ENCODE measurements at regions not wholly inside any gene's neighbourhood (a gene's known extent, or its start where the extent isn't known, plus 50 kb on each side); places are given as distances from the start of the nearest gene placed in this dataset.

- no peak overlapping the region for H3K9ac ChIP-seq (ENCODE audit: low read depth, low read length, poor library complexity)
- no peak for DNase-seq (ENCODE audit: low spot score)
- WGBS, 2 donors (ENCODE audit: extremely low coverage in 2 of 2, insufficient read length in 2 of 2, insufficient replicate concordance in 1 of 2) = no CpG with 5 or more reads among the region's 1 CpG
- H2AK5ac ChIP-seq (ENCODE audit: low read depth, low read length) = no peak overlapping the region
- no peak overlapping the region for H4K91ac ChIP-seq (ENCODE audit: low read depth, low read length, poor library complexity)
- H3K36me3 ChIP-seq (replicated peaks in 1 of 2; ENCODE audit: control insufficient read depth in 2 of 2, insufficient read depth in 2 of 2, low read length in 2 of 2) = no peaks in the 10 kb centered on the region
- no peaks in the 10 kb centered on the region for H3K79me1 ChIP-seq (ENCODE audit: low read depth, low read length)
- no peak overlapping the region for H4K8ac ChIP-seq (ENCODE audit: low read depth, low read length)
- no peaks in the 10 kb centered on the region for H3K9me3 ChIP-seq (replicated peaks in 1 of 2; ENCODE audit: control insufficient read depth in 2 of 2, insufficient read depth in 1 of 2, low read depth in 1 of 2, low read length in 2 of 2)
- no peak overlapping the region for H2BK12ac ChIP-seq (ENCODE audit: low read length)
- H2AFZ ChIP-seq (ENCODE audit: low read length) = peak overlapping the region; percentile 70
- H3K4me3 ChIP-seq (ENCODE audit: low read length in 2 of 2) = no peak overlapping the region
- H3K27ac ChIP-seq (replicated peaks; ENCODE audit: low read length) = no peak overlapping the region
- H2BK15ac ChIP-seq (ENCODE audit: low read length) = no peak overlapping the region
- no peak overlapping the region for H3K4ac ChIP-seq (ENCODE audit: low read length)
- no peak overlapping the region for H3K18ac ChIP-seq (ENCODE audit: low read length)
- H3K23ac ChIP-seq (ENCODE audit: low read depth, low read length, poor library complexity) = no peak overlapping the region
- H3K4me1 ChIP-seq (ENCODE audit: control insufficient read depth in 2 of 2, insufficient read depth in 1 of 2, low read depth in 1 of 2, low read length in 2 of 2) = peaks cover 0 to 6% of the 10 kb centered on the region in 2 donors
- H2BK5ac ChIP-seq (ENCODE audit: low read length) = no peak overlapping the region
- no peak overlapping the region for H3K14ac ChIP-seq (ENCODE audit: low read length)
- H2BK120ac ChIP-seq (ENCODE audit: low read depth, low read length) = no peak overlapping the region
- H3K27me3 ChIP-seq (ENCODE audit: control insufficient read depth in 3 of 3, insufficient read depth in 3 of 3, low read depth in 1 of 3, low read length in 3 of 3) = no peaks in the 10 kb centered on the region
- H3K4me2 ChIP-seq (ENCODE audit: insufficient read depth, low read length, poor library complexity, severe bottlenecking) = no peak overlapping the region
Measured at GRCh38 chr4:120509719-120510118, 412.8 kb downstream of the PRDM5 start.

GRCh38 chr4:120509222-120509621, 413.3 kb downstream of the PRDM5 start:
- Histone ChIP-seq H4K8ac (ENCODE audit: low read depth, low read length) (no peak overlapping the region), H3K4me1 (ENCODE audit: control insufficient read depth in 2 of 2, insufficient read depth in 1 of 2, low read depth in 1 of 2, low read length in 2 of 2) (peaks cover 0 to 6% of the 10 kb centered on the region in 2 donors), H3K4ac (ENCODE audit: low read length) (no peak overlapping the region), H3K4me3 (ENCODE audit: low read length in 2 of 2) (no peak overlapping the region), H4K91ac (ENCODE audit: low read depth, low read length, poor library complexity) (no peak overlapping the region), H3K18ac (ENCODE audit: low read length) (no peak overlapping the region), H3K23ac (ENCODE audit: low read depth, low read length, poor library complexity) (no peak overlapping the region), H3K27me3 (ENCODE audit: control insufficient read depth in 3 of 3, insufficient read depth in 3 of 3, low read depth in 1 of 3, low read length in 3 of 3) (no peaks in the 10 kb centered on the region), H2BK15ac (ENCODE audit: low read length) (no peak overlapping the region), H3K79me1 (ENCODE audit: low read depth, low read length) (no peaks in the 10 kb centered on the region), H2BK5ac (ENCODE audit: low read length) (no peak overlapping the region), H3K9ac (ENCODE audit: low read depth, low read length, poor library complexity) (no peak overlapping the region), H3K9me3 (replicated peaks in 1 of 2; ENCODE audit: control insufficient read depth in 2 of 2, insufficient read depth in 1 of 2, low read depth in 1 of 2, low read length in 2 of 2) (no peaks in the 10 kb centered on the region), H2AK5ac (ENCODE audit: low read depth, low read length) (no peak overlapping the region), H2BK12ac (ENCODE audit: low read length) (no peak overlapping the region), H3K36me3 (replicated peaks in 1 of 2; ENCODE audit: control insufficient read depth in 2 of 2, insufficient read depth in 2 of 2, low read length in 2 of 2) (no peaks in the 10 kb centered on the region), H2AFZ (ENCODE audit: low read length) (peak overlapping the region; percentile 70), H3K27ac (replicated peaks; ENCODE audit: low read length) (no peak overlapping the region), H2BK120ac (ENCODE audit: low read depth, low read length) (no peak overlapping the region), H3K4me2 (ENCODE audit: insufficient read depth, low read length, poor library complexity, severe bottlenecking) (no peak overlapping the region), H3K14ac (ENCODE audit: low read length) (no peak overlapping the region)
- WGBS, 2 donors (ENCODE audit: extremely low coverage in 2 of 2, insufficient read length in 2 of 2, insufficient replicate concordance in 1 of 2) = no CpG with 5 or more reads among the region's 4 CpGs
- DNase-seq (ENCODE audit: low spot score) = no peak

- Histone ChIP-seq H4K91ac (ENCODE audit: low read depth, low read length, poor library complexity) (no peak overlapping the region), H3K36me3 (replicated peaks in 1 of 2; ENCODE audit: control insufficient read depth in 2 of 2, insufficient read depth in 2 of 2, low read length in 2 of 2) (no peaks in the 10 kb centered on the region), H2BK120ac (ENCODE audit: low read depth, low read length) (no peak overlapping the region), H3K18ac (ENCODE audit: low read length) (no peak overlapping the region), H2AK5ac (ENCODE audit: low read depth, low read length) (no peak overlapping the region), H2AFZ (ENCODE audit: low read length) (no peak overlapping the region), H3K4me1 (ENCODE audit: control insufficient read depth in 2 of 2, insufficient read depth in 1 of 2, low read depth in 1 of 2, low read length in 2 of 2) (peaks cover 0 to 6% of the 10 kb centered on the region in 2 donors), H3K79me1 (ENCODE audit: low read depth, low read length) (no peaks in the 10 kb centered on the region), H3K9me3 (replicated peaks in 1 of 2; ENCODE audit: control insufficient read depth in 2 of 2, insufficient read depth in 1 of 2, low read depth in 1 of 2, low read length in 2 of 2) (no peaks in the 10 kb centered on the region), H3K4ac (ENCODE audit: low read length) (no peak overlapping the region), H3K4me2 (ENCODE audit: insufficient read depth, low read length, poor library complexity, severe bottlenecking) (no peak overlapping the region), H4K8ac (ENCODE audit: low read depth, low read length) (no peak overlapping the region), H3K23ac (ENCODE audit: low read depth, low read length, poor library complexity) (no peak overlapping the region), H3K27me3 (ENCODE audit: control insufficient read depth in 3 of 3, insufficient read depth in 3 of 3, low read depth in 1 of 3, low read length in 3 of 3) (no peaks in the 10 kb centered on the region), H2BK5ac (ENCODE audit: low read length) (no peak overlapping the region), H2BK15ac (ENCODE audit: low read length) (no peak overlapping the region), H3K27ac (replicated peaks; ENCODE audit: low read length) (no peak overlapping the region), H3K9ac (ENCODE audit: low read depth, low read length, poor library complexity) (no peak overlapping the region), H3K4me3 (ENCODE audit: low read length in 2 of 2) (no peak overlapping the region), H3K14ac (ENCODE audit: low read length) (no peak overlapping the region), H2BK12ac (ENCODE audit: low read length) (no peak overlapping the region)
- WGBS, 2 donors (ENCODE audit: extremely low coverage in 2 of 2, insufficient read length in 2 of 2, insufficient replicate concordance in 1 of 2) = no CpG with 5 or more reads among the region's 1 CpG
- no peak for DNase-seq (ENCODE audit: low spot score)
Measured at GRCh38 chr4:120508036-120508435, 414.5 kb downstream of the PRDM5 start.

- H2BK15ac ChIP-seq (ENCODE audit: low read length) = no peak overlapping the region
- no peak overlapping the region for H3K4me3 ChIP-seq (ENCODE audit: low read length in 2 of 2)
- H3K27me3 ChIP-seq (ENCODE audit: control insufficient read depth in 3 of 3, insufficient read depth in 3 of 3, low read depth in 1 of 3, low read length in 3 of 3) = no peaks in the 10 kb centered on the region
- no peak overlapping the region for H3K23ac ChIP-seq (ENCODE audit: low read depth, low read length, poor library complexity)
- no peak overlapping the region for H3K4ac ChIP-seq (ENCODE audit: low read length)
- H2BK5ac ChIP-seq (ENCODE audit: low read length) = no peak overlapping the region
- H3K14ac ChIP-seq (ENCODE audit: low read length) = no peak overlapping the region
- H3K4me1 ChIP-seq (ENCODE audit: control insufficient read depth in 2 of 2, insufficient read depth in 1 of 2, low read depth in 1 of 2, low read length in 2 of 2) = peaks cover 0 to 6% of the 10 kb centered on the region in 2 donors
- H2BK12ac ChIP-seq (ENCODE audit: low read length) = no peak overlapping the region
- H3K9ac ChIP-seq (ENCODE audit: low read depth, low read length, poor library complexity) = no peak overlapping the region
- peaks cover 4 to 5% of the 10 kb centered on the region in 2 donors for H3K9me3 ChIP-seq (replicated peaks in 1 of 2; ENCODE audit: control insufficient read depth in 2 of 2, insufficient read depth in 1 of 2, low read depth in 1 of 2, low read length in 2 of 2)
- no peaks in the 10 kb centered on the region for H3K36me3 ChIP-seq (replicated peaks in 1 of 2; ENCODE audit: control insufficient read depth in 2 of 2, insufficient read depth in 2 of 2, low read length in 2 of 2)
- H3K27ac ChIP-seq (replicated peaks; ENCODE audit: low read length) = no peak overlapping the region
- no peak overlapping the region for H4K8ac ChIP-seq (ENCODE audit: low read depth, low read length)
- H2AK5ac ChIP-seq (ENCODE audit: low read depth, low read length) = no peak overlapping the region
- no peak overlapping the region for H2AFZ ChIP-seq (ENCODE audit: low read length)
- WGBS, 2 donors (ENCODE audit: extremely low coverage in 2 of 2, insufficient read length in 2 of 2, insufficient replicate concordance in 1 of 2) = no CpG with 5 or more reads among the region's 1 CpG
- H4K91ac ChIP-seq (ENCODE audit: low read depth, low read length, poor library complexity) = no peak overlapping the region
- no peak overlapping the region for H3K4me2 ChIP-seq (ENCODE audit: insufficient read depth, low read length, poor library complexity, severe bottlenecking)
- no peaks in the 10 kb centered on the region for H3K79me1 ChIP-seq (ENCODE audit: low read depth, low read length)
- H3K18ac ChIP-seq (ENCODE audit: low read length) = no peak overlapping the region
- DNase-seq (ENCODE audit: low spot score) = no peak
- H2BK120ac ChIP-seq (ENCODE audit: low read depth, low read length) = no peak overlapping the region
Measured at GRCh38 chr4:120506536-120506935, 416.0 kb downstream of the PRDM5 start.
